Right renal pelvis (tissue), 4 donors: ENCODE measurements at regions not wholly inside any gene's neighbourhood (a gene's known extent, or its start where the extent isn't known, plus 50 kb on each side); places are given as distances from the start of the nearest gene placed in this dataset.
"Not testable (repeated sequence)": the region's sequence is repeated elsewhere in the genome, so short reads cannot be mapped to it uniquely, and the experiment has no call there.

Experiments
- DNase-seq, 4 donors: peaks; one replicate each; pipeline ENCODE4 v3.0.0-alpha.2; 2013; ENCODE audit warnings: low read depth in 4 of 4, low spot score in 3 of 4, missing footprints in 1 of 4

DNA sequence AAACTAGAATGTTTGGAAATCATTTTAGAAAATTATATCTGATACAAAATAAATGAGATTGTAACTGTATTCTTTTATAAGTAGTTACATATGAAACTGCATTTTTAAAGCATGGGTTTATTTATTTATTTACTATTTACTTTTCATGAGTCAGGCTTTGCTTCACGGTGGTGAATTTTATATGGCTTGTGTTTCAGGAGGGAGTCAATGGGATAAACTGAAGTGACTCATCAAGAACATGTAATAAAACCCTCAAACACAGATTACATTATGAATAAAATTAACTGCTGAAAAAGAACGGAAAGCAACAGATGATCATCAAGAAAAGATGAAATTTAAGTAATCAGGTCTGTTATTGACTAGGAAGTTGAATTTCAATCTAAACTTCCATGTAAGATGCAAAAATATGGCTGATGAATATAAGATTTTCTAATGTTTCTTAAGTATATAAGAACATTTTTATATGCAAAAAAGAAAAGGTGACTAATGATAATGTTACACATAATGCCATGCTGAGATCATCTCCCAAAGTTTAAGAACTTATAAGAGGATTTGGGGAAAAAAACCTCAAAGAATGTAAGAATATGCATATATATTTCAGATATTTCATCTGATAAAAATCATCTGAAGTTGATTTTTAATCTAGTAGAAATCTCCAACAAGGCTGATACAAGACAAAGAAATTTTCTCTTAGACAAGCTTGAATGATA lies 383.6 kb downstream of the SLITRK1 start:
- DNase-seq: no peak

DNA sequence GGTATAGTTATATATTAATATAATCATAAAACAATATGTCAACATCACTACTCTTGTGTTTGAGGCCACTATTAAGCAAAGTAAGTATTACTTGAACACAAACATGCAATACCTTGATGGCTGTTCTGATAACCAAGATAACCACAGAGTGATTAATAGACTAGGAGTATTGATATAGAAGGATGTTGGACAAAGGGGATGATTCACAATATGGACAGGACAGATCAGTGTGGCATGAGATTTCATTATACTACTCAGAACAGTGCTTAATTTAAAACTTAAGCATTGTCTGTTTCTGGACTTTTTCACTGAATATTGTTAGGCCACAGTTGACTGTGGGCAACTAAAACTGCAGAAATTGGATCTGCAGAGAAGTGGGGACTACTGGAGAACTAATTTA lies 384.2 kb downstream of the SLITRK1 start:
- no peak for DNase-seq

DNA sequence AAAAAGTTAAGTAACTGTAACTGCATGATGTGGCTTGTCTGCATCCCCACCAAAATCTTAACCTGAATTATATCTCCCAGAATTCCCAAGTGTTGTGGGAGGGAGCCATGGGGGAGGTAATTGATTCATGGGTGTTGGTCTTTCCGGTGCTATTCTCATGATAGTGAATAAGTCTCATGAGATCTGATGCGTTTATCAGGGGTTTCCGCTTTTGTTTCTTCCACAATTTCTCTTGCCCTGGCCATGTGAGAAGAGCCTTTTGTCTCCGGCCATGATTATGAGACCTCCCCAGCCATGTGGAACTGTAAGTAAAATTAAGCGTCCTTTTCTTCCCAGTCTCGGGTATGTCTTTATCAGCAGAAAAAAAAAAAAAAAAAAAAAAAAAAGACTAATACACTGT lies 385.8 kb downstream of the SLITRK1 start:
- no peak for DNase-seq

DNA sequence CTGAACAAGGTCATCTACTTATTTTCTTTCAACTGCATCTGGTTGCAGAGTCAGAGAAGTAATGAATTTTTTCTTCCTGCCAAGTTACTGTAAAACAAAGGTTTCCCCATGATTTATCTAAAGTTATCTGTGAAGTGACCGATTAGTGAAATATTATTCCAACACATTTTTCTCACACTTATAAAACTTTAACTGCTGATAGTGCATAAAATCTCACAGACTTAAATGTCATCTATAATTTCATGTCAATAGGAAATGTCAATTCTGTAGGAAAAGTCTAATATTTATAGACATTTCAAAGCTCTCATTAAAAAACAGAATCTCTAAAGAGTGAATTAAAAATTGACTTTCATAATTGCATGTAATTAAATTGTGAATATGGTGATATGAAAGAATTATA lies 397.2 kb downstream of the SLITRK1 start:
- no peak for DNase-seq

DNA sequence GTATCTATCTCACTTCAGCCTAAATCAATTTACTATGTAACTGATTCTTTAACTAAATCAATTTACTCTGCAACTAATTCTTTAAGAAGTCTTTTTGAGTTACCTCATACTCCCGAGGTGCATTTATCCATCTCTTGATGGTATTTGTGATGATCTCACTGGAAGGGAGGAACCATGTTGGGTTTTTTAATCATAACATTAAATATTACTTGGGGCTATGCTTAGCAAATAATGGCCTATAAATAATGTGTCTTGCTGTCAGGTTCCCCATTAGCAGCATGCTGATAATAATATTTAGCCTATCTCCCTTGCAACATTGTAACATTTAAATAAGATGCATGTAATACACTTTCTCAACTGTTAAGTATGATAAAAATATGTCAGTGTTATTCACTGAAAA lies 411.3 kb downstream of the SLITRK1 start:
- no peak for DNase-seq

DNA sequence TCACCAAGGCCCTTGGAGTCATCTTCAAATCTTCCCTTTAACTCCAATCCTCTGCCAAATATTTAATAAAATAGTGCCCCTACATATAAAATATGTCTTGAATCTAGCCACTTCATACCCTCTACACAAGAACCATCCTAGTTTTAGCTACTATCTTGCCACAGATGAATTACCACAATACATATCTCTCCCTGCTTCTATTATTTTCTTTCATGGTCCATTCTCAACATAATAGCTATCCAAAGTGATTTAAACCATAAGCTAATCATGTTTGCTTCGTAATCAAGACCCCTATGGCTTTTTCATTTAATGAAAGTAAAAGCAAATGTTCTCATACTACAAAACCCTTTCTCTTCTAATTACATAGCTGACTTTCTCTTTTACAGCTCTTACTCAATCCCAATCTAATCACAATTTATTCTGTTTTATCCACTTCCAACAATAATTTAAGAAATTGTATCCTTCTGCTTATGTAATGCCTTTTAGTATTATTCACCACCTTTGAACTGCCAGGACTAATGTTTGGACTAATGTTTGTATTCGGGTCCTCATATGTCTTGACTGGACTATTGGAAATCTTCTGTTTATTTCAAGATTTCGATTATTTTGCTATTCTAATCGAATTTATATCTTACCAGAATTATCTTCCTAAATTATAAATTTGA lies 412.0 kb downstream of the SLITRK1 start:
- no peak for DNase-seq

DNA sequence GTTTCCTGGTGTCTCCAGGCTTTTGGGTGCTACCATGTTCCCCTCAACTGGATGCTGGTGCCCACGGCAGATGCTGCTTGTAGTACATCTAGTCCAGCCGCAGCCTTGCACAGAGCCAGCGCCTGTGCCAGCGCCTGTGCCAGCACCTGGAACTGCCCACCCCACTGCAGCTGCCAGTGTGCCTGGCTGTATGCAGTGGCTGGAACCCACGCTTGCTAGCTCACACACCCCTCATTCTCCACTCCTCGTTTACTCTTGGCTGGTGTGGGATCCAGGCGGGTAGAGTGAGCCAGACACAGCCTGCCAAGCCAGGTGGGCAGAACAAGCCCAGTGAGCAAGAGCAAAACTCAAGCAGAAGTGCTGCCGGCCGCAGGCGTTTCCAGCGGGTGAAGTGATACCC lies 428.6 kb downstream of the SLITRK1 start:
- no peak for DNase-seq

DNA sequence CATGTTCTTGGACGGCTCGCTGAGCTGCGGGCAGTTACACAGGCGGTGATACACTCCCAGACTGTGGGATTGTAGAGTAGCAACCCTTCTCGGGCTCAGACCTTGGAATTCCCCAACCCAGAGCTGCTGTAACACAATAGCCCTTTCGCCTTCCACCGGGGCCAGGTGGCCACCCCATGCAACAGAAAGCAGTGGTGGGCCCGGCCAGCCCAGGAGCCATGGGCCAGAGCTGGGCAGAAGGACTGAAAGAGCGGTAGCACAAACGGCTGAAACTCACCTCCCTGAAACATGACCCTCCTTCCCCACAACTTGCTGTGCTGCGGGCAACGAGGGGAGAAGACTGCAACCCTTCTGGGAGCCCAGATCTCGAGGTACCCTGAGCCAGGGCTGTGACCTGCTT lies 429.0 kb downstream of the SLITRK1 start:
- no peak for DNase-seq

DNA sequence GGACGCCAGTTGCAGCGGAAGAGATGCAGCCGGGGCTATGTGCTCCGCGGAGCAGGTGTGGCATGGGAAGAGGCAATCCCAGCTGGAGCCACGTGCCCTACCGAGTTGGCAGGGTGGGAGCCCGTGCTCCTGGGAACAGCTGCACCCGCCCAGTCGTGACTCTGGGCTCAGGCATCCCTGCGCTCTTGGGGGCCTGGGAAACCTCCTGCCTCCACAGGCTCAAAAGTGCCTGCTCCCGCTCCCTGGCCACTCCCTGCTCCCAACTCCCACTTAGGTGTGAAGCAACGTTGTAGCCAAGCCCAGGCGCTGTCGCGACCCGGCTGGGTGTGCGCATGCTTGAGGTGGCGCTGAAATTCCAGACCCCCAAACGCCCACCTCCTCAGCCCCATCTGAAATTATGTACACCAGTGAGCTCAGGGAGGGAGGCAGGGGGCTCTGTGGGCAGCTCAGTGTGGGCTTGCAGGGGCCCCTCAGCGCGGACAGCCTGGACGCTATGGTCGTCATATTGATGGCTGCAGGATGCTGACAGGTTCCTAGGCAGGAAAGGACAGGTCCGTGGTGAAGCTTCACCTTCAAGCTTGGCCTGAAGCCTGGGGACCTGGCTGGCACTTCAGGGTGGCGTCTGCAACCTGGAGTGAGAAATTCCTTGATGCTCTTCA lies 429.9 kb downstream of the SLITRK1 start:
- no peak for DNase-seq

DNA sequence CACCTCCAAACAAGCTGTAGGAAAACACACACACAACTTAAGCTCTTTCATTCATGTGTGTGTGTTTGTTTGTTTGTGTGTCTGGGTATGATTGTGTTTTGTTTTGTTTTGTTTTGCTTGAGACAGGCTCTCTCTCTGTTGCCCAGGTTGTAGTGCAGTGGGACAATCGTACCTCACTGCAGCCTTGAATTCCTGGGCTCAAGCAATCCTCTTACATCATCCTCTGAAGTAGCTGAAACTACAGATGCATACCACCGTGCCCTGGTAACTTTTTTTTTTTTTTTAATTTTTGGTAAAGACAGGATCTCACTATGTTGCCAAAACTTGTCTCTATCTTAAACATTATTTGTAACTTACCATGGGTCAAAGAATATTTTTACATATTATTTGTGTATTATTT lies 431.7 kb downstream of the SLITRK1 start:
- DNase-seq: no peak

DNA sequence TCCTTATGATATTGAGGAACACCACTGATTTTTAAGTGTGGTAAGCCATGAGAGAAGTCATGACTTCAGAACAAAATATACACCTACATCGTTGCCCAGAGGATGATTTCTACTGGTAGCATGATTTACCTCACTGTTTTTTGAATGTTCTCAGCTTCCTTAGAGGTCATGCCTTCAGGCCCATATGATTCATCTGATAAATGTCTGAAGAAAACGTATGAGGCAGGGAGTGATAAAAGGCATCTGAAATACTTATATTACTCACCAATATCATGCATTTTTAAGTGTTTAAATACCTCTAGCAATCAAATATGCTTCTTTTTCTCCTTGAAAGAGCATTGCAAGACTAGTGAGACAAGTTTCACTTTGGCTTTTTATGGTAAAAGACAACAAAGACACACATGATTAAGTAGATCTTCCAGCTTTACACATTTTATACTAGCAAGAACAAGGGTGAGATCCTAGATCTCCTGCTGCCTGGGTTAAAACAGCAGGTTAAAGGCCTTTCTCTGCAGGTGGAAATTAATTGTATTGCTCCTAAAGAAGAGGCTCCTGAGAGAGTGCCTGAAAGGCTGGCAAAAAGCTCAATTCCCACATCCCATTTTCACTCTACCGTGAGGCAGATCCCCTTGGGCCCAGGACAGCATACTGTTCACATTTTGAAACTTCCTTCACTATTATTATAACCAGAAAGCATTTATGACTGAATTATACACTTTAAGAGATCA lies 432.4 kb downstream of the SLITRK1 start:
- no peak for DNase-seq

DNA sequence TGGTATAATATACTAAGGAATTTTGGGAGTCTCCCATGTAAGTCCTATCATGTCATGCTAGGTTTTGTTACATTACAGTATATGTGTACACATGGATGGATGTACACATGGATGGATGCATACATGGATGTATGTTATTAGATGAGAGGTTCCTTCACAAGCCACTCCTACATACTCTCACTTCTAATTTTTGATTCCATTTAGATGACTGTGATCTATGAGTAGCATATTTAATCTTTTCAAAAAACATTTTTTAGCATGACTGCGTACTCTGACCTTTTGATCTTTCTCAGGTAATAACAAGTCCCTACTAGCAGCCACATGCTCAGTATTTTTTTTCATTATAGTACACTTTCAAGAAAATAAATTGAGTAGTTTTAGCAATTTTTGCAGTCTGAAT lies 441.8 kb downstream of the SLITRK1 start:
- DNase-seq: no peak

DNA sequence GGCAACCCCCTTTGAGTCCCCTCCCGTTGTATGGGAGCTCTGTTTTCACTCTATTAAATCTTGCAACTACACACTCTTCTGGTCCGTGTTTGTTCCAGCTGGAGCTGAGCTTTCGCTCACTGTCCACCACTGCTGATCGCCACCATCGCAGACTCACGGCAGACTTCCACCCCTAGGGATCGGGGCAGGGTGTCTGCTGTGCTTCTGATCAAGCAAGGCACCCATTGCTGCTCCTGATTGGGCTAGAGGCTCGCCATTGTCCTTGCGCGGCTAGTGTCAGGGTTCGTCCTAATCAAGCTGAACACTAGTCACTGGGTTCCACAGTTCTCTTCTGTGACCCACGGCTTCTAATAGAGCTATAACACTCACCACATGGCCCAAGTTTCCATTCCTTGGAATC lies 442.8 kb downstream of the SLITRK1 start:
- not testable (repeated sequence) for DNase-seq

DNA sequence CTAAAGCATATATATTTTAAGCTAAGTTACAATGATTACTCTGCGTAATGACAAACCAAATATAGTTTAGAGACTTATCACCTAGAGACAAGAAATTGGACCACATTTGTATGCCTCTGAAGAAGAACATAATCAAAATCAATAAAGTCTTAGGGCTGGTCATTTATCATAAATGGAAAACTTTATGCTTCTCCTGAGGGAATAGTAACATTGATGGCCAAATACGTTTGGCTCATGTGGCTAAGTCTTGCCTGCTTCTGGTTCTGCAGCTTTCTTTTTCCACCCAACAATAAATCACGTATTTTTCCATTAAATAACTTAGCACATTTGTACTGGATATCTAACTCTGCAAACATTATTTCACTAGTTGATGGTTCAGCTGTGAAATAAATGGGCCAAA lies 458.4 kb downstream of the SLITRK1 start:
- no peak for DNase-seq

DNA sequence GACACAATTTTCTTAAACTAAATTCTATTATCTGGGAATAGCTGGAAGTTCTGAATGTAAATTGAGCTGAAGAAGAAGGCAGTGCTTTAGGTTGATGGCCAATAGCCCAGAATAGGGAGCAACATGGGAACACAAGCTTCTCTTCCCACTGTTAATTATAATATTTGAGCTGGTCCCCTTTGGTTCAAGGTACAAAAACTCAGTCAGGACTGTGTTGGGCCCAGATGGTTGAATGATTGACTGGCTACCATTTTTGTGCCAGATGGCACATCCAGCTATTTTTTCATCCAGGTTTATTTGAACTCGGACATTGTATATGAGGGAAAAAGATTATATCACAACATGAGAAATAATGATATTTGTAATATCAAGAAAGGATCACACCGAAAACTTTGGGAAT lies 458.9 kb downstream of the SLITRK1 start:
- no peak for DNase-seq

DNA sequence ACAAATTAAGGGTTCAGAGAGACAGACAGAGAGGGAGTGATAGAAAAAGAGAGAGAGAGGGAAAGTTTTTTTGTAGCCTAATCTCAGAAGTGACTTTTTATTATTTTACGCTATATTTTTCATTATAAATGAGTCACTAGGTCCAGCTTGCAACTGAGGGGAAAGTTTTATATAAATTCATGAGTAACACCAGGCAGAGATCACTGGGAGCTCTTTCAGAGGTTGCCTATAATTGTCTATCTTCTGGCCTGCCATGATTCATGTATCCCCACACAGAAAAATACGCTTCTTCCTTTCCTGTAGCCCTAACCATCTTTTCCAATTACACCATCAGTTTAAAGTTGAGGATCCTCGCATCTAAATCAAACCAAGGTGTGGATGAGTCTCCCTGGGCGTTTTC lies 467.9 kb downstream of the SLITRK1 start:
- DNase-seq: no peak

DNA sequence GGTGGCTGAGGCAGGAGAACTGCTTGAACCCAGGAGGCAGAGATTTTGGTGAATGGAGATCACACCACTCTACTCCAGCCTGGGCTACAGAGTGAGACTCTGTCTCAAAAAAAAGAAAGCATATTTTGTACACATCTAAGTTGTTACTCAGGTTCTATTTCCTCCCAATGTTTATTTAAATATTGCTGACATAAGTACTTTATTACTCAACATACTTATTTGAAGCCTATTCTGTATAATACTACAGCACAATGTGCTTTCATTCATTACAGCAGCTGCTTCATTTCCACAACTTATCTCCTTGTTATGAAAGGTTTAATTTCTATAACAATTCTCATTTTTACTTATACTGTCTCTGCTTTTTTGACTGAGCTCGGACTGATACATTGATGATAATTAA lies 495.7 kb downstream of the SLITRK1 start:
- DNase-seq: no peak

DNA sequence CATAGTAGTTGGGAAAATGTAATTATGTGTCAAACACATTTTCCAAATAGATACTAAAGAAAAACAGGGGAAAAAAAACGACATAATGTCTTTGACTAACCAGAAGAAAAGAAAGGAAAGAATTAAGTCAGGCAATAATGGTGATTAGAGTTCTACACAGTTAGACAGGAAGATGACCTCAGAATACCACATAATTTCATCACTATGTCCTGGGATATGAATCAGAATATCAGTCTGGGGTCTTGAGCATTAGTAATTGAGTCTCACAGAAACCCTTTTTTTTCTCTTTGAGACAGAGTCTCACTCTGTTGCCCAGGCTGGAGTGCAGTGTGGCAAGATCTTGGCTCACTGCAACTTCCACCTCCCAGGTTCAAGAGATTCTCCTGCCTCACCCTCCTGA lies 503.4 kb downstream of the SLITRK1 start:
- no peak for DNase-seq

DNA sequence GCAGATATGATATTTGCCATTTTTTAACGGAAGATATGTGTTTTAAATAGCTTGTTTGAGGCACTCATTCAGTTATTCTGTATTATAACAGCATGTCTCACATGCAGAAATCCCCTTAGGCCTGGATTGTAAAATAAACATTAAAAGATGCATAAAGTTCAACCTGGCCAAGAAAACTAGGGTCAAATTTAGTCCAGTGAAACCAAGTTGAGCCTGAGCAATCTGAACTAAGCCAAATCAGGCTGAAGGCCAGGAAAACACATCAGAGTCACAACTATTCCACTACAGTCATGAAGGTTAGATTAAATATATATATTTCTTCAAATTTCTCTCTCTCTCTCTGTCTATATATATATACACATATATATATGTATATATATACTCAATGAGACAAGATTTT lies 504.8 kb downstream of the SLITRK1 start:
- DNase-seq: no peak

DNA sequence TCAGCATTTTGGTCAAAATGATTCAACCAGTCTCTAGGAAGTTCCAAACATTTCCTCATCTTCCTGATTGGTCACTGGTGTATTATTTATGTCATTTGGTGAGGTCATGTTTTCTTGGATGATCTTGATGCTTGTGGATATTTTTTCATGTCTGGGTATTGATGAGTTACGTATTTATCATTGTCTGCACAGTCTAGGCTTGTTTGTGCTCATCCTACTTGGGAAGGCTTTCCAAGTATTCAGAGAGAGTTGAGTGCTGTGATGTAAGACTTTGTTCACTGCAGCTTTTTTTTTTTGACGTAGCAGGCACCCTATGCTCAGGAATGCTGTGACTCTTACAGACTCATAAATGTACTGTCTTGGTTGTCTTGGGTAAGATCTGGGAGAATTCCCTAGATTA lies 509.5 kb downstream of the SLITRK1 start:
- DNase-seq: no peak

DNA sequence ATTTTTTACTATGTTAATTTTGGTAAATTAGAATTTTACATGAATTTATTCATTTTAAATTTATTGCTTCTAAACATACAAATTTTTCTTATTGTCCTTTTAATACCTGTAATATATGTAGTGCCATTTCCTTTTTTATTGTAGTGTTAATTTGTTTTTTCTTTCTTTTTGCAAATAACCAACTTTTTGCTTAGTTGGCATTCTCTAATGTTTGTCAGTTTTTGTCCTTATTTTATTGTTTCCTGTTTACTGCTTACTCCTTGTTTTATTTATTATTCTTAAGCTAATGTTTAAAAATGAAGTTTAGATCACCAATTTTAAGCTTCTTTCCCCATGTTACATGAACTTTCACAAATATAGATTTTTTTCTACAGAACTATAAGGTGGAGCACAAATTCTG lies 516.6 kb downstream of the SLITRK1 start:
- DNase-seq: no peak

DNA sequence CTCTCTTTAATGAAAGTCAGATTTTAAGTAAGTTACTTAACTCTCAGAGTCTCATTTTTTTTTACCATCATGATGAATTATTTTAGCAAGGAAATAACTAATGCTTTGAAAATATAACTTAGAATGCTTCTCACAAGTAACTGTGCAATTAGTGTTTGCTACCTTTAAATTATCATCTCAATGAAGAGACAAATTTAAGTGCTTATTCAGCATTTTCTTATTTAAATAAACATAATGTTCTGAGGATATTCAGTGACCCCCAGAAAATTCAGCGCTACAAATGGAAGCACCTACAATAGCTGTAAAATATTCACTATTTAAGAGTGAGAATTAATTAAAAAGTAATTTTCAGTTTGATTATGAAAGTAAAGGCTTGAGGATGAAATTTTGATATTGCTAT lies 527.2 kb downstream of the SLITRK1 start:
- DNase-seq: no peak
